ENCODE measurements at regions not wholly inside any gene's neighbourhood (a gene's known extent, or its start where the extent isn't known, plus 50 kb on each side); places are given as distances from the start of the nearest gene placed in this dataset.
A peak's percentile ranks its signal among the peaks of the same experiment; 100 is the strongest.

DNA sequence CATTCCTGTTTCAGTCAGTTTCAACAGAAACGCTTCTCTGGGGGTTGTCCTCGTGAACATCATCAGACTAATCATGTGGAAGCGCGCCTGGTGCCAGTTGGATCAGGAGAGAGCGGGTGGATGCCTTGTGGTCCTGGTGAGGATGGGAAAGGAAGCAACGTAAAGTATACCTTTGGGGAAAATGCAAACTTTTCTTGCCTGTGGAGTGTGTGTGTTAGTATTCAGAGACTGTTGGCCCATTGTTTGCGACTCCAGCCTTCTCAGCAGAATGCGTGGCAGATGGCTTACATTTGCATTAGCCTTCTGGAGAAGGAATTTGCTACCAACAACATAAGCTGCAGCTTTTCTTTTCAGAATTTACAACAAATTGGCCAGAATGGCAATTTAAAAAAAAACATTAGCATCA lies 173.9 kb downstream of the RWDD3 start (continued):
- peak; percentile 73 for TF ChIP-seq CTBP2 (IDR thresholded peaks at IDR 0.05; ENCODE audit: borderline replicate concordance, insufficient read depth, insufficient read length, low read length)
- no peak for TF ChIP-seq KDM4A (IDR thresholded peaks at IDR 0.05; ENCODE audit: low read depth, low read length, severe bottlenecking)
- TF ChIP-seq MAFK (IDR thresholded peaks at IDR 0.05; ENCODE audit: low read depth, low read length), result no peak
- no peak for TF ChIP-seq RXRA (IDR thresholded peaks at IDR 0.05; ENCODE audit: insufficient read depth, low read depth, low read length)
- TF ChIP-seq CBX8 (IDR thresholded peaks at IDR 0.05; ENCODE audit: borderline replicate concordance, low read depth, low read length), result no peak
- 0 out of 2 replicates have a peak, but pooled peaks have one; percentile 82 for TF ChIP-seq TCF12 (IDR thresholded peaks at IDR 0.05; ENCODE audit: low read depth, low read length)

Measured in H1 (cell line).